ENCODE measurements at regions not wholly inside any gene's neighbourhood (a gene's known extent, or its start where the extent isn't known, plus 50 kb on each side); places are given as distances from the start of the nearest gene placed in this dataset.
"Not testable (repeated sequence)": the region's sequence is repeated elsewhere in the genome, so short reads cannot be mapped to it uniquely, and the experiment has no call there.

DNA sequence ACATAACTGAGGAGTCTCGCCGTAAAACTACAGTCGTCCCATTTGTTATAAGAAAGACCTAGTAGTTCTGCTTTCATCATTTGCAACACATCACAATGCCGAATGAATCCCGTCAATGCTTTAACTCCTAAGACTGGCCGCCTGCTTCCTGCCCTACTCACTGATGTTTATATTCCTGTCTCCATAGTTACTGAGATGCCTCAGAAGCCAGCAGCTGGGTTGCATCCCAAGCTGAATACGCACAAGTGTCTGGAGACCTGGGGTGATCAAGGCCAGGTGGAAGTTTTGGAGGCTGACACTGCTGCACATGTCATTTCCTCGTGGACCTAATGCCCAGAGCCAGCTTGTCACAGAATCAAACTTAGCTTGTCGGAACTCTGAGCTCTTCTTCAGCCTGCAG lies 95.2 kb upstream of the UBE2E1 start:
- no peak for DNase-seq

DNA sequence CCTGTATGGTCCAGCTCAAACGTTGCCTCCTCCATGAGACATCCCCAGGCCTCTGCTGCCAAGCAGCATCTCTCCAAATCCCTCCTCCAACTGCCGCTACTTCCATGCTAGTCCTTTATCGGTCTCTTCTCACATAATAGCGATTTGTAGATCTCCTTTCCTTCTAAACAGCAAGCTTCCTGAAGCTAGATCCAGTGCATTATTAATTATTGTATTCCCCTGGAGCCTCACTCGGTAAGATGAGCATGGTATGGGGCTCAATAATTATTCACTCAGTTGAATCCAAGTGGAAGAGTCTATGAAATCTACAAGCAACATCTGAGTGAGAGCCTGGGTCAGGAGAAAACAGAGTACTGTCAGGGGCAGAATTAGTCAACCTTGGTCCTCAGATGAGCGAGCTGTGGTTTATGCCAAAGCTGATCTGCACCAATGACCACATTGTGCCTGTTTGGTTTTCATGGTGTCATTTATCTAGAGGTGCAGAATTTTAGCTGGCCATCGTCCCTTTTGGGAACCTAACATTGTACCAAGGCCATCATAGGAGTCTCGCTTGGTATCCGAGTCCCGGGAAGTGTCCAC lies 93.8 kb upstream of the UBE2E1 start:
- no peak for DNase-seq

DNA sequence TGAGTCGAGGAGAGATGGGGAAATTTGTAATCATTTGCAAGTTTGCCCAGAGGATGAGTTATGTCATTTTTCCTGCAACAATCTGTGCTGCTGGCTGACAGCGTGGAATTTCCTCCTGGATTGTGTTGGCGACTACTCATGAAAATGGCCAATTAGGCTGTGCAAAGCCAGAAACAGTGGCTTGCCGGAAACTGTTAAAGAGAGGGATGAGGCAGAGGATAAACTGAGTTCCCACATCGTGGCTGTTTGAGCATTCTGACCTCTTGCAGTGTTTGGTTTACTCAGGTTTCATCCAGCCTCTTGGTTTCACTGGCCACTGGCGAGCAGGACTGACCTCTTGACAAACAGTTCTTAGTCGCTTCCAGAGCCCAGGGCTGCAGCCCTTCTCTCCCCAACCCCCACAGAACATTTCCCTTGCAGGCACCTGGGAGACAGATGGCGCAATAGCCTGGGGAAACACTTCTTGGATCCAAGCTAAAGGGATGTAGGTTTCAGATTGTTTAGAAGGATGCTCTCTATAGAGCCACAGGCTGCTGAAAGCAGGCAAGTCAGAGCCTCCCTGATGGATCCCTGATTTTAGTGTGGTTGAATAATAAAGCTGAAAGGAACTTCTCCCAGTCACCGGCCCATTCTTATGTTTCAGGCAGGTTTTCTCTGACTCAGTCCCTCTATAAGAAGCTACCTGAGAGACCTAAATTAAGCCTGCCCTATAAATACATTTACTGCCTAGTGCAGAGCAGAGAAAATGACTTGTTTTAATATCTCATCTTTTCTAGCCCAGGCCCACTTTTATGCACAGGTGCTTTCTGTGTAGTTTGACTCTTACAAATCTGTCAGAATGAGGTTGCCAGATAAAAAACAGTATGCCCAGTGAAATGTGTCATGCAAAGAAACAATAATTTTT lies 92.8 kb upstream of the UBE2E1 start:
- DNase-seq, result peak; percentile 52

DNA sequence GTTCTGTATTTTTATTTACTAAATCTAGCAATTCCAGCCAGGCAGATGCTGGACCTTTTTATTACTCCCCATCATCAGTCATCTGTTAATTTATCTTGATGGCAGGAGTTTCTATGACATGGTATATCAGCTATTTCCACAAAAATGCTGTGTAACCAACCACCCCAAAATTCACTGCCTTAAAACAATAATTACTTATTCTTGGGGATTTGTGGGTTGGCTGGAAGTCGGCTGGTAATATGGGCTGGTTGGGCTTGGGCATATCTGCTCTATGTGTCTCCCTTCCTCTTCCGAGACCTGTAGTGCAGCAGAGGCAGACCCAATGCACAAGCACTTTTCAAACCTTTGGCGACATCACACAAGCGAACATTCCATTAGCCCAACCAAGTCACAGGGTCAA lies 92.1 kb upstream of the UBE2E1 start:
- no peak for DNase-seq

DNA sequence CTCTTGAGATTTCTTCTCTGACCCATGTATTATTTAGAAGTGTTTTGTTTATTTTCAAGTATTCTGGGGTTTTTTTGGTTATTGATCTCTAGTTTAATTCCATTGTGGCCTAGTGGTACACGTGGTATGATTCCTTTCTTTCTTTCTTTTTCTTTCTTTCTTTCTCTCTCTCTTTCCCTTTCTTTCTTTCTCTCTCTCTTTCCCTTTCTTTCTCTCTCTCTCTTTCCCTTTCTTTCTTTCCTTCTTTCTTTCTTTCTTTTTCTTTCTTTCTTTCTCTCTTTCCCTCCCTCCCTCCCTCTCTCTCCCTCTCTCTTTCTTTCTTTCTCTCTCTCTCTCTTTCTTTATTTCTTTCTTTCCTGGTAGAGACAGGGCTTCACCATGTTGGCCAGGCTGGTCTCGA lies 85.7 kb upstream of the UBE2E1 start:
- DNase-seq, result no peak

DNA sequence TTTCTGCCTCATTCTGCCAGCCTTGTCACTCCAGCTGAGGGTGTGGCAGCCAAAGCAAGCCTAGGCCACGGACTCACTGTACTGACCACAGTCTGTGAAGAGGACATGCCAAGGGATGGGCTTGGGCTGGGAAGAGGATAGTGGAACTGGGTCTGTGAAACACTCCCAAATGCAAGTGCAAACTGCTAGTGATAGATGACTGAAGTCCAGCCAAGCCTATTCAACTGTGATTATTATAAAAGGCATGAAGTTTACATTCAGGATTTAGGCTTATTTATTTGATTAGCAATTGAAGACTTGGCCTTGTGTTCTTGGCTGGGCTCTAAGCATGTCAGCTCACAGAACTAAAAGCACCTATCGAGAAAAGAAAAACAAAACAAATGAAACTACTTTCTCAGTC lies 84.9 kb upstream of the UBE2E1 start:
- DNase-seq, result no peak

DNA sequence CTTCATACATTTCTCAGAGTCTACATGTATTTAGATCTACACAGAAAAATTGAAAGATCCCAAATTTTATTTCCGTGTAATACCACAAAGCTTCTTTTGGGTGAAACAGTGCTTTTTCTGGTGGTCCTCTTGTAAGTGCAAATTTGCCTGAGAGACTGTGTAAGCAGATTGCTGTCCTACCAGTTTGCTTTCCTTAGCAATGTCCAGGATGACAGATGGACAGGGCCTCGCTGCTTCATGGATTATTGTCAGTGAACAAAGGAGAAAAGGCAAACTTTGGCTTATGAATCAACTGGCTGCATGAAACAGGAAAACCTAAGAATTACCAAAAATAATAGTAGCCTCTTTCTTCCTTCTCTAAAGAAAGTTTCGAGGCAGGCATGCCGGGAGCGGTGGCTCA lies 82.6 kb upstream of the UBE2E1 start:
- DNase-seq, result no peak

DNA sequence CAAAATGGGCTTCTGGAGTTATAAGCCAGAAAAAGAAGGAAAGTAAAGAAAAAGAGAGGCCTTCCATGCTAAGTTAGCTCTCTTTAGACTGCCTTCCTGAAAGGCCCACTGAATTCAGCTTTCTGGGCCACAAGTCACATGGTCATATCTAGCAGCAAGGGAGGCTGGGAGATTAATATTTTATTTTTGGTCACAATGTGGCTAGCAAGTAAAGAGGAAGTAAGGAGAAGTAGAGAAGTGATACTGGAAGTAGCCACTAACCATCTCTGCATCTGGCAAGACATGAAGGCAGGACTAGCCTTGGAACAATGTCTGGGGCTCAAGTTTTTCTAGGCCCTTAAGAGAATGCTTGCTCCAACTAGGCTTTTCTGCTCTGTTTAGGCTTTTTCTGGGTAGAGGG lies 81.8 kb upstream of the UBE2E1 start:
- no peak for DNase-seq

DNA sequence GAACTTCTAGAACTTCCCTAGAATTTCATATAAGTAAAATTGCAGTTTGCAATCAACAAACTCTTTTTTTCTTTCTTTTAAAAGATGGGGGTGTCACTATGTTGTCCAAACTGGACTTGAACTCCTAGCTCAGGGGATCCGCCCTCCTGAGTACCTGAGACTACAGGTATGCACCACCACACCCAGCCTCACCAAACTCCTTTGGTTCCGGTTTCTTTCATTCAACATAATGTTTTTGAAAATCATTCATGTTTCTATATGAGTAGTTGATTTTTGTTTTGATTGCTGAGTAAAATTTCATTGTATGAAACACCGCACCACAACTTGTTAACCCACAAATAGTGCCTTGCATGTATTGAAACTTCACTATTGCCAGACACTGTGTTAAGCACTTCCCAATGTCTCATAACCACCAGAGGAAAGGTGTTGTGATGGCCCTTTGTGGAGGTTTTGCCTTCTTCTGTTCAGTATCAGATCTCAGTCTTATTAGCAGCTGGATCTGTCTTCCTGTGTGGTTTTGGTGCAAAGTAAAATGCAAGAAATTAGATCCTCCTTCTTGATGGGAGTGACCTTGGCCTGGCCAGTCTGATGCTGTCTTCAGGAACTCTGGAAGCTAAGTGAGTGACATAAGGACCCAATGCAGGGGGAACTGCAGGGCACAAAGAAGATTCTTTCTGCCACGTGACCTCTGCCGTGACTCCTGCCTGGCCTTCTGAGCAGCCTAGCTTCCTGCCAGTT lies 78.8 kb upstream of the UBE2E1 start:
- DNase-seq, result no peak

DNA sequence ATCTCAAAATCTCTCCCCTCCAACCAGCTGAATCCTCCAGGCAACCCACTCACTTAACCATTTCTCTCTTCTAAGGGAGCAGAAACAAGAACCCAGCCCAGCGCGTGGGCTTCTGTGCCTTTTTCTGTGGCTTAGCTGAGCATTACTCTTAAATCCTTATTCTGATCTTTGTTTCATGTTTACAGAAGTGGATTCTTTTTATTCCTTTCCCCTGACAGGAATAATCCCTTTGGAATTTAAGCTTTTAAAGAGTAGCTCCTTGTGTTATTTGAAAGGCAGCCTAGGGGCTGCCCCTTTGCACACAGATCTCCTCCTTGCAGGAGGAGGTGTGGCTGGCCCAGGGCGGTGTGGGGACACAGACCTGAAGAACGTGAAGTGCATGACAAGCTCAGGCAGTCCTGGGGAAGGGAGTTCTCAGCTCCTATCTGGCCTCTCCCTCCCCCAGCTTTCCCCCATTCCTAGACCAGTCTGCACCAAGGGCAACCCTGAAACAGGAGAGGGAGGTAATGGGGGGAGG lies 77.1 kb upstream of the UBE2E1 start:
- no peak for DNase-seq

DNA sequence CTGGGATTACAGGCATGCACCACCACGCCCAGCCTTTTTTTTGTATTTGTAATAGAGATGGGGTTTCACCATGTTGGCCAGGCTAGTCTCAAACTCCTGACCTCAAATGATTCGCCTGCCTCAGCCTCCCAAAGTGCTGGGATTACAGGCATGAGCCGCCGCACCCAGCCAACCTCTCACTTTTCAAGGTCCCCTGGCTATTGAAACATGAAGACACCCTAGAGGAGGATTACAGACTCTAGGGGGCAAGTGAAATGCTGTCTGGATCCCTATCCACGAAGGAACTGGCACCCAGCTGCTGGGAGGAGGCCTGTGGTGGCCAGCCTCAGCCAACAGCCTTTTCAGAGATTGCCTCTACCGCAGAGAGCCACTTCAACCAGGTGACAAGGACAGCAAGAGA lies 76.4 kb upstream of the UBE2E1 start:
- not testable (repeated sequence) for DNase-seq

DNA sequence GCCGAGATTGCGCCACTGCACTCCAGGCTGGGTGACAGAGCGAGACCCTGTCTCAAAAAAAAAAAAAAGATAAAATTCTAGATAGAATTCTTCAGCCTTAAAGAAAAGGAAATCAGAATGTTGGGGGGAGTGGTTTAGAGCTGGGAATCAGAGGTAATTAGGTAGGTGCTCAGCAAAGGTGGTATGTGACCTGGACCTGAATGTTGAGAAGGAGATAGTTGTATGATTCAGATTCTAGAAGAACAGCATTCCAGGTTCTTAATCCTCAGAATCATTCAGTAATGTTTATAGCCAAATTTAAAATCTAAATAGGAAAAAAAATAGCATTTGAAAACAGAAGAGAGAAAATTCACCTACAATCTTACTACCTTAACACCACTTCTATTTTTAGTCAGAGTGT lies 71.3 kb upstream of the UBE2E1 start:
- DNase-seq, result no peak

DNA sequence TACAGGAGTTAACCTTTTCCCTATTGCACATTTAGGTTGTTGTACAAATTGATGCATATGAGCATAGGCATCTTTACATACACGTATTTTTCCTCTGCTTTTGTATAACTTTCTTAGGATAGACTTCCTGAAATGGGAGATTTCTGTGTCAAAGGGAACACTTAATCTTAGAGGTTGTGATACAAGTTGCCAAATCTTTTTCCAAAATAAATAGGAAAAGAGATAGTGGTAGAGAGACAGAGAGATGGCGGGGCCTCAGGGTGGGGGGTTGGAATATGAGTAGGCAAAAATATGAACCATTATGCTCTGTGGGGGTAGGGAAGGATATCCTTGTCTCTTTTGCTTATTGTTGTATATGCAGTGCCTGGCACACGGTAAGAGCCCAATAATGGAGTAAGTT lies 70.7 kb upstream of the UBE2E1 start:
- DNase-seq, result peak; percentile 50

DNA sequence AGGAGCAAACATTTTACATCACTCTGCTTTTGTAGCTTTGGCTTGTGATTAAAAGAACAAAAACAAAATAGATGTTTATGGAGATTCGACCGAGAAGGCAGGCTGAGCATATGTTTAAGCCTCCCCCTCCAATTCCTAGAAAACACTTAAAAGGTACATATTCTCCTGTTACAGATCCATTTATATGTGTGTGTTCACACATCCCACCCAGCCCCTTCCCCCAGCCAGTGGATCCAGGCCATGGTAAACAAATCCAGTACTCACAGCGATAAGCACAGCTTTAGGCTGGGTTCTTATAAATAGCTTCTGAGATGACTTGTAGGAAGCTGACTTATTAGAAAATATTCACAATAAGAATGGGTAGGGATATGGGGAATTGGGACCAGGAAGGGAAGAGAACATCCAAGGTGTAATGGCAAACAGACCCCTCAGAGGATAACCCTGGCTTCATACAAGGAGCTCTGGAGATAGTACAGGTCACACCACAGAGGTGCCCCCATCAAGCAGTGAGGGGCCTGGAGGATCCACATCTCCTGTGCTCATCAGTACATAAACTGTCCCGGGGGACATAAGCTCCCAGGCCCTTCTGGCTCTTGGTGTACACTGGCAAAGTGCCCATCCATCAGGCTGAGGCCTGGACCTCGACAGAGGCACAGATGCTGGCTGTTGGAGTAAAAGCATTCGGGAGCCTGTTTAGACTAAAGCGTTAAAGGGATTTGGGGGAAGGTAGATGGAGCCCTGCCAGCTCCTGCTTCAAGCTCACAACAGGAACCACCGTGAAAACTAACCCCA lies 70.0 kb upstream of the UBE2E1 start:
- DNase-seq, result peak; percentile 91

DNA sequence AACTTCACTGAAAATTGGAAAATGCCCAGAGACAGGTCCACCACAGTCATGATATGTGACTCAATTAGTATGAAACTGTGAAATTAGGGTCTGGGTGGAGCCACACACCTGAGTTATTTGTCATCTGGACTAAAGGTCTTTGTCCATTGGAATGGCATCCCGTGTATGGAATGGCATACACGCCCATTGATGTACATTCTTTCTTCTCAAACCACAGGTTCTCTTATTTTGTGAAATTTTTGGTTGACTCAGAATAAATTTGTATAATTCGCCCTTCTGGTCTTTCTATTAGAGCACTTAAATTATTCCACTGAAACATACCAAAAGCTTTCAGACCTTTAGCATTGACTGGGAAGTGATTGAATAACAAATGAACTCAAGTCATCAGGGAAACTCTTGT lies 66.8 kb upstream of the UBE2E1 start:
- no peak for DNase-seq

DNA sequence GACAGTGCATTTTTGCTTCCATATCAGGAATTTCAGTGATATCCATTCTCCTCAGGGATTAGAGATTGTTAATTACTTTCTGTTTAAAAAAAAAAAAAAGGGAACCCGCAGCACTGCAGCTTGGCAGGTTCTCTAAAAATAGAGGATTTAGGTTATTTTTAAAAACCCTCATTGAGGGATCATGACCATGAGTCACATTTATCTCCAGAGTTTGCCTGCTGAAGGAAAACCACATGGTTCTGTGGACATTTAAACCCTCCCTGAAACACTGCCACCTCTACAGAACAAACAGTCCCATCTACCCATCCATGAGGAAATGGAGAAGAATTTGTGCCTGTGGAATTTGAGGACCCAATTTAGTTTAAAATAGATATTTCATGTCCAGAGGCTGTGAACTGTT lies 66.2 kb upstream of the UBE2E1 start:
- DNase-seq, result no peak

DNA sequence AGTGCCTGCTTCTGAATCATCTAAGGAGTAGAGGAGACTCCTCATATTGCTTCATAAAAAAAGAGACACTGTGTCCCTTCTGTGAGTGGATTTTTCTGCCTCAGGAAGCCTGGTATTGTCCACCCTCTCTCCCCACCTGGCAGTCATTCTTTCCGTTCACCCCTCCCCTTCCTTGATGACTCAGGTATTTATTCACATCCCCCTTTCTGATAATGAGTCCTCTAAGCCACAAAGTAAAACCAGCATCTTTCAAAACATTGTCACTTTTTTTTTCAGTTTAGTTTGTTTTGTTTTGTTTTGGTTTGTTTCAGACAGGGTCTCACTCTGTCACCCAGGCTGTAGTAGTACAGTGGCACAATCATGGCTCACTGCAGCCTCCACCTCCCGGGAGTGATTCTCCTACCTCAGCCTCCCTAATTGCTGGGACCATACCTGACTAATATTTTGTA lies 65.2 kb upstream of the UBE2E1 start:
- no peak for DNase-seq

DNA sequence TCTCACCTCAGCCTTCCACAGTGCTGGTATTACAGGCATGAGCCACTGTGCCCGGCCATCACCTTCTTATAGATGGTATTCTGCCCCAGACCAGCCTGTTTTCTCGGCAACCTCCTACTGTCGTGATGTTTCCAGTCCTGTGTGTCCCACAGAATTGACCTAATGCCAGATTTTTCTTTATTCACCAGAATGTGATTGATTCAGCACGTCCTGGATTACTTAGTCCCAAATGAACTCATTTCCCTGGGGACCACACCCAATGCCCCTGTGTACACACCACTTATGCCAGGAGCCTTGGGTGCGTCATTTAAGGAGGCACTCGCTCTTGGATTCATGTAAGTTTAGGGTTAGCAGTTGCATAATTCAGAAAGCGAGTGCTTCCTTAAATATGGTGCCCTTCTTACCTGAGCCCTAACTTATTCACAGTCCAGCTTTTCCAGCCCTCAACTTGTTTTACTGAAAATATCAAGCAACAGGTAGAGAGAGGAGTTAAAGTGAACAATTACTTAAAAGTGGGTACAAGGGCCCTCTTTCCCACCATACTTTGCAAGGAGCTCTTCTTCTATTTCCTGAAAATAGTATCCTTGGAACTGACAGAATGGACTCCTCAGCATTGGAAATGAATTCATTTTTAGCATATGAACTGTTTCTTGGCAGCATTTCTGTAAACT lies 64.6 kb upstream of the UBE2E1 start:
- no peak for DNase-seq

DNA sequence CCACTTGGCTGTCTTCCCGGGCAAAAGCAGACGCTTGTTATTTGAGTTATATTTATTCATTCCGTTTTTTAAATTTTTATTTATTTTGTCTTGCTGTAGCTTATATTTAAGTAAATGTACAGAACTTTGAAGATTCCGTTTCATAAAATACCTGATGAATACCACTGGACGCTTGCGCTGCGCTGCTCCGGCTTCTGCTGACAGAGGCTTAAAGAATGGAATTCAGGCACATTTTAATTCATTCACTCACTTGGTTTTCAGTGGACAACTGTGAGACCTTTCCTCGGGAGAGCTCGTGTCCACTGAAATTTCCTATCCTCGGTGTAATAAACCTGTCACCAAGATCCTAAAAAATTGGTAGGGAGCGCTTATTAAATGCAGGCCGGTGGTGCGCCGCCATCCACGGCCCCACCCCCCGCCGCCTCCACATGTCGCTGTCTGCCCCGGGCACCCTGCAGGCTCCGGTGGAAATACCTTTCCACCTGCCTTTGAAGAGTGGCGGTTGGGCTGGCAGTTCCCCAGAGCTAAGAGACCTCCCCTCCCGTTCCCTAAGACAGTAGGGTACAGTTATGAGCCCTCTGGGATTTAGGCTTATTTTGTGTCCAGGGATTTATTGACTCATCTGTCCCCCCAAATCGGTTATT lies 62.5 kb upstream of the UBE2E1 start:
- DNase-seq, result peak; percentile 25

DNA sequence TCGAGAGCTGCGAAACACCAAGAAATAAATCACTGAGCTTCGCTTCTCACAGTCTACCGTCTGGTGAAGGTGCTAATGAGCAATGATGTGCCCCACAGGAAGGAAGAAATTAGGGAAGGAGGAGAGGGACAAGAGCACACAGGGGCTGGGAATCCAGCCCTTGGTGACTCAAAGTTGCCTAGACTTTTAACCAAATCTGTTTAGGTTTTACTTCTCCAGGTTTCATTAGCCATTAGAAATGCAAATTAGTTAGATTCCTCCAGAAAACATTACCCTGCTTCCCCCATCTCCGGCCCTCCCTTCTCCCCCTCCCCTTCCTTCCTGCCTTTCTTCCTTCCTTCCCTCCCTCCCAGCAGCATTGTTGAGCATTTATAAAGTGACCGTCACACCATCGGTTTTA lies 59.3 kb upstream of the UBE2E1 start:
- DNase-seq, result no peak

DNA sequence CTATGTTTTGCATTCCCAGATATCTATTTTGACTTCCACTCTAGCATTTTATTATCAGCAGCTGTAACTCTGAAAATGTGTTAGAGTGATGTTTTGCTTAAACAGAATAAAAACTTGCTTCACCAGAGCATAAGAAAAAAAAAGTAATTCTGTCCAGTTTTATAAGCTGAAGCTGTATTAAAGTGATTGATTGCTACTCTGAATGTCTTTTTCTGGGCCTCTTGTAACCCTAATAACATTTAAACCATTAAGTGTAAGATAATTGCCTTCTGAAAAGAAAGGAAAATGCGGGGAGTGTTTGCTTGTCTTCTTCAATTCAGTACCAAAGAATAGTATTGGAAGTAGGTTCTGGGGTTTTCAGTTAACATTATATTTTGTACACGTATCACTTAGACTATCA lies 57.9 kb upstream of the UBE2E1 start:
- no peak for DNase-seq

Measured in NCI-H2171 treated with DMSO at 0.1 percent for 48 hours (cell line).